Right lobe of liver (tissue), 4 donors: ENCODE measurements at regions not wholly inside any gene's neighbourhood (a gene's known extent, or its start where the extent isn't known, plus 50 kb on each side); places are given as distances from the start of the nearest gene placed in this dataset.
"Not testable (repeated sequence)": the region's sequence is repeated elsewhere in the genome, so short reads cannot be mapped to it uniquely, and the experiment has no call there.

Source experiments
- CTCF ChIP-seq, 4 donors: fragments of 200-600 bp in 3 of 4; fragments of 450-650 bp in 1 of 4; IDR thresholded peaks; one replicate each; pipeline versions ENCODE4 v1.5.1 to v1.8.0; 2016 to 2022; ENCODE audit warnings: antibody characterized with exemption in 4 of 4, mild to moderate bottlenecking in 2 of 4
- POLR2A ChIP-seq: fragments of 450-650 bp; IDR thresholded peaks from one replicate; pipeline ENCODE4 v1.6.1; 2017; ENCODE audit warnings: antibody characterized with exemption, mild to moderate bottlenecking
- donor health status: DM: no; HTN: no; CAD: no.
- donor health status: DM: no; HTN: no; CAD: no.
- donor health status: DM: no; HTN: yes; CAD: no.

- TF ChIP-seq CTCF (IDR thresholded peaks at IDR 0.05); POLR2A: not testable (repeated sequence)
These were observed 274.7 kb downstream of the CCDC74A start for GRCh38 chr2:131802351-131802836.
